Thyroid gland (tissue), 4 donors: ENCODE measurements at regions not wholly inside any gene's neighbourhood (a gene's known extent, or its start where the extent isn't known, plus 50 kb on each side); places are given as distances from the start of the nearest gene placed in this dataset.

ENCODE experiments used
- DNase-seq, 2 donors: peaks; one replicate each; pipeline ENCODE4 v3.0.0-alpha.2; 2019
- H3K27ac ChIP-seq, 3 donors: fragments of 200-600 bp; sonication (generic); 1 replicate in 2 of 3; 2 replicates in 1 of 3; pipeline ENCODE4 v1.5.1; 2016 to 2019; ENCODE audit warnings: mild to moderate bottlenecking in 1 of 3, moderate library complexity in 1 of 3
- H3K27me3 ChIP-seq: fragments of 200-600 bp; sonication (generic); one replicate; pipeline ENCODE4 v1.5.1; 2019
- H3K36me3 ChIP-seq, 2 donors: fragments of 200-600 bp; sonication (generic); one replicate each; pipeline ENCODE4 v1.5.1; 2016 to 2019
- H3K4me1 ChIP-seq, 2 donors: fragments of 200-600 bp; sonication (generic); one replicate each; pipeline ENCODE4 v1.5.1; 2017 to 2019
- H3K4me3 ChIP-seq, 3 donors: fragments of 200-600 bp; sonication (generic); replicated peaks in 1 of 3; 1 replicate in 2 of 3; 2 replicates in 1 of 3; pipeline ENCODE4 v1.5.1; 2016; ENCODE audit warnings: mild to moderate bottlenecking in 1 of 3
- H3K9me3 ChIP-seq: fragments of 200-600 bp; sonication (generic); one replicate; pipeline ENCODE4 v1.5.1; 2017
- CTCF ChIP-seq, 6 experiments: fragments of 200-600 bp in 3 of 6; fragments of 450-650 bp in 3 of 6; sonication (generic) in 3 of 6; IDR thresholded peaks; one replicate each; pipeline ENCODE4 v1.5.1; 2016 to 2019; ENCODE audit warnings: antibody characterized with exemption in 6 of 6, mild to moderate bottlenecking in 2 of 6, inconsistent platforms in 1 of 6, moderate library complexity in 1 of 6
- POLR2A ChIP-seq, 2 donors: fragments of 450-650 bp; IDR thresholded peaks; one replicate each; pipeline ENCODE4 v1.6.1; 2017; ENCODE audit warnings: antibody characterized with exemption in 2 of 2, mild to moderate bottlenecking in 2 of 2, moderate library complexity in 1 of 2
- WGBS, 2 donors: methylation state at CpG; one replicate each; pipeline ENCODE4 v1.1.5; 2017; 5-methylcytosine and 5-hydroxymethylcytosine counted together
- intact Hi-C: fragments of 100-400 bp; cut with DNase I; formaldehyde crosslinking; loops from one replicate; pipeline ENCODE4 v1.15.1; 2023

- H3K27ac ChIP-seq, result no peak overlapping the region
- TF ChIP-seq POLR2A (IDR thresholded peaks at IDR 0.05) (no peak), CTCF (IDR thresholded peaks at IDR 0.05) (no peak)
- DNase-seq, result no peak
- intact Hi-C loops, result no loop called here
- 71 to 80% methylated on average over 3 of the region's 3 CpGs for WGBS, 2 donors
- H3K27me3 ChIP-seq, result no peaks in the 10 kb centered on the region
- H3K36me3 ChIP-seq, result no peaks in the 10 kb centered on the region
- peaks cover 0 to 3% of the 10 kb centered on the region in 2 donors for H3K4me1 ChIP-seq
- H3K4me3 ChIP-seq, result no peak overlapping the region
- H3K9me3 ChIP-seq, result no peaks in the 10 kb centered on the region
Measured at GRCh38 chr10:35910234-35910633, 268.1 kb upstream of the FZD8 start.

GRCh38 chr10:35909121-35909720, 267.1 kb upstream of the FZD8 start:
- peaks cover 0 to 3% of the 10 kb centered on the region in 2 donors for H3K4me1 ChIP-seq
- TF ChIP-seq CTCF (IDR thresholded peaks at IDR 0.05) (no peak), POLR2A (IDR thresholded peaks at IDR 0.05) (no peak)
- 81 to 83% methylated on average over 12 of the region's 12 CpGs for WGBS, 2 donors
- H3K27me3 ChIP-seq, result no peaks in the 10 kb centered on the region
- H3K9me3 ChIP-seq, result no peaks in the 10 kb centered on the region
- intact Hi-C loops, result no loop called here
- no peak for DNase-seq
- no peak overlapping the region for H3K27ac ChIP-seq
- H3K36me3 ChIP-seq, result no peaks in the 10 kb centered on the region
- H3K4me3 ChIP-seq, result no peak overlapping the region

GRCh38 chr10:35908451-35908850, 266.4 kb upstream of the FZD8 start:
- intact Hi-C loops, result no loop called here
- H3K27ac ChIP-seq, result no peak overlapping the region
- no peaks in the 10 kb centered on the region for H3K36me3 ChIP-seq
- no peak overlapping the region for H3K4me3 ChIP-seq
- no peak for DNase-seq
- no peak for TF ChIP-seq POLR2A (IDR thresholded peaks at IDR 0.05)
- TF ChIP-seq CTCF (IDR thresholded peaks at IDR 0.05), result no peak
- WGBS, 2 donors, result 95 to 97% methylated on average over 2 of the region's 2 CpGs
- no peaks in the 10 kb centered on the region for H3K27me3 ChIP-seq
- no peaks in the 10 kb centered on the region for H3K9me3 ChIP-seq
- H3K4me1 ChIP-seq, result peaks cover 0 to 3% of the 10 kb centered on the region in 2 donors

- WGBS, 2 donors, result 82 to 83% methylated on average over 9 of the region's 9 CpGs
- DNase-seq, result no peak
- Histone ChIP-seq H3K9me3 (no peaks in the 10 kb centered on the region), H3K4me1 (no peaks in the 10 kb centered on the region), H3K27me3 (no peaks in the 10 kb centered on the region), H3K27ac (no peak overlapping the region), H3K4me3 (no peak overlapping the region), H3K36me3 (no peaks in the 10 kb centered on the region)
- intact Hi-C loops, result no loop called here
- TF ChIP-seq CTCF (IDR thresholded peaks at IDR 0.05) (no peak), POLR2A (IDR thresholded peaks at IDR 0.05) (no peak)
Measured at GRCh38 chr10:35907548-35907947, 265.5 kb upstream of the FZD8 start.

- no peaks in the 10 kb centered on the region for H3K27me3 ChIP-seq
- TF ChIP-seq CTCF (IDR thresholded peaks at IDR 0.05) (no peak), POLR2A (IDR thresholded peaks at IDR 0.05) (no peak)
- H3K27ac ChIP-seq, result no peak overlapping the region
- no peaks in the 10 kb centered on the region for H3K9me3 ChIP-seq
- H3K36me3 ChIP-seq, result no peaks in the 10 kb centered on the region
- no peaks in the 10 kb centered on the region for H3K4me1 ChIP-seq
- 86 to 90% methylated on average over 3 of the region's 3 CpGs for WGBS, 2 donors
- intact Hi-C loops, result no loop called here
- DNase-seq, result no peak
- H3K4me3 ChIP-seq, result no peak overlapping the region
Measured at GRCh38 chr10:35906155-35906554, 264.1 kb upstream of the FZD8 start.
